DMS153 treated with DMSO at 0.1 percent for 48 hours (cell line): ENCODE measurements at regions not wholly inside any gene's neighbourhood (a gene's known extent, or its start where the extent isn't known, plus 50 kb on each side); places are given as distances from the start of the nearest gene placed in this dataset.

Experiments
- DNase-seq: peaks from one replicate; lab custom pipeline; 2025; ENCODE audit not compliant: unreplicated experiment; lab: John Stamatoyannopoulos, UW

DNA sequence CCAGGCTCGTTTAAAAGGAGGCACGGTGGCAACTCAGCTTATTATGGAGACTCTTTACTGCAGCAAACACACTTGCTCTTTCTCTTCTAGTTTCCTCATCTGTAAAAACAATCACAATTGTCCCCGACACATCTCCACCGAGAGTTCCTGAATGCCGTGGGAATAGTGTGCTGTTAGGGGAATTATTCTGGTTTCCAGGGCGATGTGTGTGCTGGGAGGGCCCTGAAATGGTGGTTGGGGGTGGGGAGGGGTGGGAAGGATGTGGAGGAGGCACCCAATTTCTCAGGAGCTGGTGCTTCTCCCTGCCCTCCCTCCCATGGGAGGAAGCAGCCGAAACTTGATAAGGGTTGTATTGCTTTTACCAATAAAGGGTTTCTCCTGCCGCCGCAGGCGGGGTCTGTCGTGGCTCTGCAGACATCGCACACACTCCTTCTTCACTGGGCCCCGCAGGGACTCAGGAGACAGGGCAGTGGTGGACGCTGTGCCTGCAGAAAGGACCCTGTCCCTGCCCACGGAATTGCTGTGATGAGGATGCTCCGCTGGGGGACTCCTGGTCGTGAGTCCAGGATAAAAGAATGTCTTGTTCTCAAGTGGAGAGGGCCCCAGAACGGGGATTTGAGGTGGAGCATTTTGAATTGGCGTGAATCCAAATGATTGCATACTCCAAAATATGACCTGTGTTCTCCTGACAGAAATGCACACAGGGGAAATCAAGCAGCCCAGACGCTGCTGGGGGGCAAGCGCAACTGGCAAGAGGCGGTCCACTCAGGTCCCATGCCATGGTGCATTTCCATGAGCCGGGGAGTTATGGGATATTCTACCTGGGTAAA lies 119.2 kb downstream of the ACKR3 start:
- DNase-seq: no peak

DNA sequence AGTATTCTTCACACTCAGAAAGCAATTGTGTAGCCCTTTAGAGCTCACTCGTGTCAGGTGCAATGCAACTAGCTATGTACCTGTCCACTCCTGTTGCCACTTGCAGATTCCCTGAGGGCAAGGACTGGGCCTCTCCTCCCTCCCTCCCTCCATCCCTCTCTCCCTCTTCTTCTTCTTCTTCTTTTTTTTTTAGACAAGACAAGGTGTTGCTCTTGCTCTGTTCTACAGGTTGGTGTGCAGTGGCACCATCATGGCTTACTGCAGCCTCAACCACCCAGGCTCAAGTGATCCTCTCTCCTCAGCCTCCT lies 119.7 kb downstream of the ACKR3 start:
- DNase-seq: no peak

GRCh38 chr2:236689981-236690380 lies 120.4 kb downstream of the ACKR3 start:
- no peak for DNase-seq

DNA sequence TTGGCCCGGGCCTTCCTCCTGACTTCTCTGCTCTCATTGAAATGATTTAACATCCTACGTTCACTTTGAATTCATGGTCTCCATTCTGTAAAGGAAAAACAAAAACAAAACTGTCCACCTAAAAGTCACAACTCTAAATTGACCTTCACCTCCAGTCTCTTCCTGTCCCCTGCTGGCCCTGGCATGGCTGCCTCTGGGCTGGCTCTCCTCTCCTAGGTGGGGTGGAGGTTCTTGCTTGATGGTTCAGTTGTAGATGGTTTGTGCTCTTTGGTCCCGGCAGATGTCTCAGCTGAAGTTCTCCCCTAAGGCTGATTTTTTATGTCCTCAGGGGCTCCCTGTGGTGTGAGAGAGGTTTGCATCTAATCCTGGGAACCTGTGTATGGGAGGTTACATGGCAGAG lies 121.1 kb downstream of the ACKR3 start:
- DNase-seq: no peak

DNA sequence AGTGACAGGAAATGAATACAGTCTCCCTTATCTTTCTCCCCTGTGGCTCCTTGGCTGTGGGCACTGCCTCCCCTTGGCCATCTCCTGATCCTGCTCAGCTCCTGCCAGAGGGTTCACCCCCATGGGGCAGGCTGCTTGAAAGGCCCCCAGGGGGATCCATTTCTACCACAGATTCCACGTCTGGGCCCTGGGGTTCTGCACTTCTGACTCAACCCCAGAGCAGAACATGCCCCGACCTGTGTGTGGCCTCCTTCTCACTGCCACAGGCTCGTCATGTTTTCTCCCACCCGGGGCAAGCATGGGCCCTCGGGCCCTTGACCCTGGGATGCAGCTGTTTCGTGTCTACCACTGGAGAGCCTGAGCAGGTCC lies 122.2 kb downstream of the ACKR3 start:
- DNase-seq: no peak

DNA sequence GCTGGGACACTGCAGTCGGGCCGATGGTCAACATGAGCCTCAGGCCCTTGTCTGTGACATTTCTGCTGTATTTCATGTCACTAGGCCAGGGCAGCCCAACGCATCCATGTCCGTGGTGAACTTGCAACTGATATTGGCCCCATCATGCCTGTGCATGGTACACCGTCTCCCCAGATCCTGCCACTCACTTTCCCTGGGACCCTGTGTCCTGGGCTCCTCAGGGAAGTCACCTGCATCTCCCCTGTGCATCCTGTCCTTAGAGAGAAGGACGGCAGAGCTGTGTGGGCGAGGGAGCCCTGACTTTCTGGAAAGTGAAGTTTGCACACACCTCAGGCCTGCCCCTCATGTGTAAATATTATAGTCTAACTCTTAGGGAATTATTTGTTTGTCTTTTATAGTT lies 123.3 kb downstream of the ACKR3 start:
- DNase-seq: no peak

- DNase-seq: no peak
Measured at GRCh38 chr2:236693531-236693930, 123.9 kb downstream of the ACKR3 start.

DNA sequence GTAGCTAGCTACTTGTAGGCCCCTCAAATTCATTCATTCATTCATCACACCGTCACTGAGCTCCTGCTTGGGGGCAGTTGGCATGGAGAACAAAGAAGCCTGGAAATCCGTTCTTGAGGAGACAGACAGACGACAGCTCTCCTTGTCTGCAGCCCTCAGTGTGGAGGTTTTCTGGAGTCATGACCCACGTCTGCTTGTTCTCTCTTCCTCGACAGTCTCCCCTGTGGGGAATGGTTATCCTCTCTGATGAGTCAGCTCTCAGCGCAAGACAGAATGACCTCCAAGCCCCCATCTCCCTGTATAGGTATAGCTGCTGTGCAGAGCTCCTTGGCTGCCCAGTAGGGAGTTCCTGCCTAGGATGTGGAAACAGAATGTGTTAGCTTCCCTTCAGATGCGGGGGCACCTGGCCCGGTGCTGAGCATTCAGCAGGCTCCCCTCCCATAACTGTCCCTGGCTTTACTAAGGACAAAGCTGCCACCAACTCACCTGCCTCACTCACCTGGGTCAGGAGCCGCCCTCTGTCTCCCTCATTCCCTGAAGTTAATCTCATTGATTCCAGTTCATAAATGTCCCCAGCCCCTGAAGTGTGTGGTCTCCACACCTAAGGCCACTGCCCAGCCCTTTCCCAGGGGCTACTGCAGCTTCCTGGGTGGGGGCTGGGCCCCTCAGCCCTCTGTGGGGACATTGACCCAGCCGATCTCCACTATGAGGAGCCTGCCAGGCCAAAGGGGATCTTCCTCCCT lies 124.7 kb downstream of the ACKR3 start:
- no peak for DNase-seq

DNA sequence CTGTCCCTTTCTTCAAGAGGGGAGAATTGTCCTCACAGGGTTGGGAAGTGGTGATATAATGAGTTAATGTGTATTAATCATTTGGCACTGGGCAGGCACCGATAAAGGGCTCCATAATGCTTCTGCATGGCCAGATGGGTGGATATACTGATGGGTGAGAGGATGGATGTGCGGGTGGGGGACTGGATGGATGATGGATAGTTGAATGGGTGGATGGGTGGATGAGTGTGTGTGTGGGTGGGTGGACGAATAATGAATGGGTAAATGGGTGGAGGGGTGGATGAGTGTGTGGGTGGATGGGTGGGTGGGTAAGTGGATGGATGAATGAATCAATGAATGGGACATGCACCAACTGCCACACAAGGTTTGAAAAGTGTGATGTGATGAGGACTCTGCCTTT lies 127.2 kb downstream of the ACKR3 start:
- no peak for DNase-seq

DNA sequence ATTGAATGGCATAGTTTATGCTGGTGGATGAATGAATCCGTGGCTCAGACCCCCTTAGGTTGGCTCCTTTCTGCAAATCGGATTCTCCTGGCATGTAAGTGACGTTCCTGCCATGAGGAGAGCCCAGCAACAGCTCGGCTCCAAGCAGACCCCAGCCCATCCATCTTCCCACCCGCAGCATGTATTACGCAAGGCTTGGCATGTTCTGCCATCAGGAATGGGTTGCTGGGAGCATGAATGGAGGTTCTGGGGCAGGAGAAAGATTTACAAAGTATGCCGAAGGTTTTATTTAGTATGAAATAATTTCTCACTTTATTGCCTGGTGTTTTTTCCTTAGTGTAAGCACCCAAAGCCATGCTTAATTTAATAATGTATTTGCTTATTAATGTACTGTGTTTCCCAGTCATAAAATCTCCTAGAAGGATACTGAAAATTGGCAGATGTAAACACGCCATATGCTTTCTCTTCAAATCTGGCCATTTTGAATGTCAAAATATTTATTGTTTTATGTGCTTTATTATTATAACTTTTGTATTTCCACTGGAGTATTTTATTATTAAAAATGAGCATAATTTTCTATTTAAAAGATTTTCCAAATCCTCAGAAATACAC lies 128.5 kb downstream of the ACKR3 start:
- DNase-seq: no peak

DNA sequence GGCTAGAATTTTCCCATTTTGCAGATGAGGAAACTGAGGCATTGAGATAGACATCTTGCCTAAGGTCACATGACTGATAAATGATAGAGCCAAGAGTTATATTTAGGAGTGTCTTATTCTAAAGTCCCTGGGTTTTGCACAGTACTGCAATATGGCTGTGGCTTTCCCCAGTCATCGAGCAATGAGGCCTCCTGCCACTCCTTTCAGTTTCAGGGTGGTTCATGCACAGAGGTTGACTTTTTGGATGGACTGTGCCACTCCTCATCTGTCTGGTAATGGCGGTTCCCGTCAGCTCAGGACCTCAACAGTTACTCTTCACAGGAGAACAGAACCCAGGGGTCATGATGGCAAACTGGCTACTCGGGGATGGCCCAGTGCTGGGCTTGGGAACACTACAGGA lies 131.1 kb downstream of the ACKR3 start:
- no peak for DNase-seq

DNA sequence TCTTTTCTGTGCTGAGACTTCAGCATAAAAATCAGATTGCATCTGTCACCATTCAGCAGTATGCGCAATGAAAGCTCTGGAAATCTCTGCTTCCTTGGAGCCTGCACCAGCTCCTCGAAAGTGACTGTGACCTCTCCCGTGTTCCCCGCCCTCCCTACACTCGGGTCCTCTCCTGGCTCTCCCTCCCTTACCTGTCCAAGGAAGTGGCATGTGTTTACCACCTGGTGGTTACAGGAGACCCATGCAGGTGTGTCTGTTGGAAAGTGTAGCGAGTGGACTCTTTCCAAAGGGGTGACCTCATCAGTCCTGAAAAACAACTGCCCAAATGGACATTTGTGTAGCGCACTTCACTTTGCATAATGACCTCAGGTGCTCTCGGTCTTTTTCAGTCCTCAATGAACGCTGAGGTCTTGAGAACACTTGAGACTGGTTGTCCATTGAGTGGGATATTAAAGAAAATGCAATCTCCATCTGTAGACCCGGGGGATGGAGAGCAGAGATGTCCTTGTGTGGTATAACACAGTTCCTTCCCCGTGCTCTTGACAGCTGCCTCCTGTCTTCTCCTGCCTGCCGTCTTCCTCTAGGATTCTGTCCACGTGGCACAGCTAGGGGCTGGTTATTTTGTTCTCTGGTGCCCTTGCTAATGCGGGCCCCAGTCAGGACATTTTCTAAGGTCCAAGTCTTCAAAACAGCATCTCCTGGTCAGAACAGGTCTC lies 133.2 kb downstream of the ACKR3 start:
- DNase-seq: no peak

DNA sequence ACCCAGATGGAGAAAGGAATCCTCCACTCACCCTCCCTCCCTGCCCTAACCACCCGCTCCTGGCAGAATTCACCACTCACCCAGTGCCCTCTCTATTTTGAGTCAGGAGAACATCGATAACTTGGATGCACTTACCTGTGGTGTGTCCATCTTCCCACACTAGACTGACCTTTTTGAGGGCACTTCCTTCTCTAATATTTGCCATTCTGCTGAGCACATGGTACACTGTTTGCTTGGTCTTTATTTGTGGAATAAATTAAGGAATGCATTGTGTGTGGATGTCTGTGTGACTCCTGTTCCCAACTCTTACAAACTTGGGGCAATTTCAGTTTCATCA lies 133.7 kb downstream of the ACKR3 start:
- DNase-seq: no peak

DNA sequence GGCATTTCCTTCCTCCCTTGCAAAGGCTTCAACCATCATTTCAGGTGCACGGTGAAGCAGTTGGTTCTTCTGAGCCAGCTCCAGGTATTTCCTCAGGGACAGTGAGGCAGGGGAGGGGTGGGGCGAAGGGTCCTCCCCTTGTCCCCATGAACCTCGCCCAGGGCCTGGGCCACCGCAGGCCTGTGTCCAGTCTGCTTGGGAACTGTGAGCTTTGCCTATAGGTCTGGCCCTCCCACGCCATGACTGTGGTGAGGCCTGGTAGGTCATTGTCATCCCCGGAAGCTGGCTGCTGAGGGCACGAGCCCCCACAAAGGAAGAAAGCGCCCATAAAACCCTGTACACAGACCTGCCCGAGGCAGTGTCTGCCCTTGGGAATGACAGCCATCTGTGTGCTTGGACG lies 134.3 kb downstream of the ACKR3 start:
- no peak for DNase-seq

DNA sequence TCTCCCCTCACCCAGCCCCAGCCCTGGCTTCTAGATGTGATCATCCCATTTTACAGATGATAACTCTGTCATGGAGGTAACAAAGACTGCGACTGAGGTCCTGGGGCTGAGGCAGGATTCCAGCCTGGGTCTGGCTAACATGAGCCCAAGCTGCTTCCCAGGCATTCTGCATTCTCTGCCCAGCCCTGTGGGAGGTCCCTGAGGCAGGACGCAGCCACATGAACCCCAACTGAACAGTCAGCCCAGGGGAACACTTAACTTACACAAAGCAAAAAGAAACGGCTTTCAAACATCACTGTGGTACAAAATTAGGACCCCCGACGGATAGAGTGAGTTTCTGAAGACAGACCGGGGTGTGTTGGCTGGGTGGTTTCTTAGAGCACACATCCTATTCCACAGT lies 135.3 kb downstream of the ACKR3 start:
- no peak for DNase-seq

- no peak for DNase-seq
Measured at GRCh38 chr2:236705295-236706105, 135.9 kb downstream of the ACKR3 start.

DNA sequence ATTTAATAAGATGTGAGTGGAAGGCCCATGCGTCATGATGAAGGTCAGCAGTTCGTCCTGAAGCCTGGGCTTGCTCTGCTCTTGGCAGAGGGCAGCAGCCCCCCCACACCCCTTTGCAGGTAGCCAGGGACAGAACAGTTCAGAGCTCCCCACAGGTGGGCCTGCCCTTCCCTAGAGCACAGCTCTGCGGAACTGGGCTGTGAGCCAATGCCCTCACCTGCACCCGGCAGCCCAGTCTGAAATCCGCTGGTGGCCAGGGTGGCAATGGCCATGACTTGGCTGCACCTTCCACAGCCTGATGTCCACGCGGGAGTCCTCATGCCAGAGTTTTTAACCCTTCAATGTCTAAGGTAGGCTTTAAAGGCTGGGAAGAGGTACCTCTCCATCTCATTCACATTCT lies 136.7 kb downstream of the ACKR3 start:
- no peak for DNase-seq

DNA sequence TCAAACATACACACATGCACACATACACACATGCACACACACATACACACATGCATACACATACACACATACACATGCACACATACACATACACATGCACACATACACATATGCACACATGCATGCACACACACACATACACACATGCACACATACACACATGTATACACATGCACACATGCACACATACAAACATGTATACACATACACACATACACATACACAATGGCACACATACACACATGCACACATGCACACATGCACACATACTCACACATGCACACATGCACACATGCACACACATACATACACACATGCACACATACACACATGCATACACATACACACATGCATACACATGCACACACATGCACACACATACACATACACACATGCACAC lies 137.2 kb downstream of the ACKR3 start:
- no peak for DNase-seq

DNA sequence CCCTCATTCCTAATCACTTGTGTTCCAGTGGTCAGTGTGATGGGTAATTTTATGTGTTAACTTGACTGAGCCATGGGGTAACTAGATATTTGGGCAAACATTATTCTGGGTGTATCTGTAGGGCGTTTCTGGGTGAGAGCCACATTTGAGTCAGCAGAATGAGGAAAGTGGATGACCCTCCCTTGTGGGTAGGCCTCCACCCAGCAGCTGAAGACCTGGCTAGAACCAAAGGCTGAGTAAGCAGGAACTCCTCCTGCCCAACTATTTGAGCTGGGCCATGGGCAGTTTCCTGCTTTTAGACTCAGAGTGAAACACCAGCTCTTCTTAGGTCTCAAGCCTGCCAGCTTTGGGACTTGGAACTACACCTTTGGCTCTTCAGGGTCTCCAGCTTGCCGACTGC lies 141.8 kb downstream of the ACKR3 start:
- no peak for DNase-seq

DNA sequence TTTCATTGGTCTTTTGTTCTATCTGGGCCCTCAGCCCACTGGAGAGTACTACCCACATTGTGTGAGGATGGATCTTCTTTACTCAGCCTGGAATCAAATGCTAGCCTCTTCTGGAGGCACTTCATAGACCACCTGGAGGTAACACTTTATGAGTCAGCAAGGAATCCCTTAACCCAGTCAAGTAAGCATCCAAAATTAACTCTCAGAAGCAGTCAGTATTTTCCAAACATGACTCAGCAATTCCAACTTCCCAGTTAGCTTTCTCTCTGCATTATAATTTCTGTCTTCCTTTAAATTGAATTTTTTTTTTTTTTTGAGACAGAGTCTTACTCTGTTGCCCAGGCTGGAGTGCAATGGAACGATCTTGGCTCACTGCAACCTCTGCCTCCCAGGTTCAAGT lies 142.7 kb downstream of the ACKR3 start:
- no peak for DNase-seq
